Peyer's patch (tissue), 4 donors: ENCODE measurements at regions not wholly inside any gene's neighbourhood (a gene's known extent, or its start where the extent isn't known, plus 50 kb on each side); places are given as distances from the start of the nearest gene placed in this dataset.
"Not testable (repeated sequence)": the region's sequence is repeated elsewhere in the genome, so short reads cannot be mapped to it uniquely, and the experiment has no call there.

Source experiments
- DNase-seq, 3 donors: peaks; one replicate each; pipeline ENCODE4 v3.0.0-alpha.2; 2017 to 2019
- H3K27ac ChIP-seq, 4 donors: fragments of 200-600 bp; sonication (generic); one replicate each; pipeline ENCODE4 v1.5.1; 2016 to 2019
- H3K27me3 ChIP-seq, 2 donors: fragments of 200-600 bp; sonication (generic); one replicate each; pipeline ENCODE4 v1.5.1; 2019
- H3K36me3 ChIP-seq, 3 donors: fragments of 200-600 bp; sonication (generic); one replicate each; pipeline ENCODE4 v1.5.1; 2016 to 2019
- H3K4me1 ChIP-seq, 4 donors: fragments of 200-600 bp; sonication (generic); one replicate each; pipeline ENCODE4 v1.5.1; 2016 to 2019
- H3K4me3 ChIP-seq, 4 donors: fragments of 200-600 bp; sonication (generic); 1 replicate in 3 of 4; 2 replicates in 1 of 4; pipeline ENCODE4 v1.5.1; 2016 to 2019; ENCODE audit warnings: mild to moderate bottlenecking in 1 of 4
- H3K9me3 ChIP-seq, 4 donors: fragments of 200-600 bp; sonication (generic); one replicate each; pipeline ENCODE4 v1.5.1; 2016 to 2019; ENCODE audit warnings: mild to moderate bottlenecking in 1 of 4
- POLR2A ChIP-seq, 2 donors: fragments of 450-650 bp; IDR thresholded peaks; one replicate each; pipeline ENCODE4 v1.5.1; 2017; ENCODE audit warnings: antibody characterized with exemption in 2 of 2, mild to moderate bottlenecking in 2 of 2, moderate library complexity in 2 of 2
- TF ChIP-seq, protein P1 (sequence below), 6 experiments: fragments of 450-650 bp in 4 of 6; fragments of 200-600 bp in 2 of 6; sonication (generic) in 1 of 6; IDR thresholded peaks; one replicate each; pipeline ENCODE4 v1.5.1; 2017 to 2019; ENCODE audit warnings: antibody characterized with exemption in 6 of 6, mild to moderate bottlenecking in 3 of 6, moderate library complexity in 1 of 6

DNA sequence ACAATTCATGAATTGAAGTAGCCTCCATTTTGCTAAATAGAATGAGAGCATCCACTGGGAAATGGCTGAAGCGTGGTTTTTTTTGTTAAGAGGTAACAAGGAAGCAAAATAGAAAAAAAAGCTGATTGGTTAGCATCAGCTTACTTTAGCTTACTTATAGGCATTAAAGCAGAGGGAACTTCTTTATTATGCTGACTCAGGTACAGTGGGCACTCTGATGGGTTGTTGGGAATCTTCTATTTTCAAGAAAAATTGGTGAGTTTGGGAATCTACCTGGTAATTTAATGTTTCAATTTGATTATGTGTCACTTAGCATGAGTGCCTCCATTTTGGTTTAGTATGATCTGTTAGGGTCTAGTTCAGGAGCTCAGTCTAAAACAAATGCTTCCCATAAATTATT lies 289.6 kb downstream of the ANXA1 start:
- Histone ChIP-seq H3K36me3 (no peaks in the 10 kb centered on the region), H3K9me3 (no peaks in the 10 kb centered on the region), H3K4me1 (no peaks in the 10 kb centered on the region), H3K4me3 (no peak overlapping the region), H3K27me3 (no peaks in the 10 kb centered on the region), H3K27ac (no peak overlapping the region)
- no peak for TF ChIP-seq POLR2A (IDR thresholded peaks at IDR 0.05)
- no peak for DNase-seq

DNA sequence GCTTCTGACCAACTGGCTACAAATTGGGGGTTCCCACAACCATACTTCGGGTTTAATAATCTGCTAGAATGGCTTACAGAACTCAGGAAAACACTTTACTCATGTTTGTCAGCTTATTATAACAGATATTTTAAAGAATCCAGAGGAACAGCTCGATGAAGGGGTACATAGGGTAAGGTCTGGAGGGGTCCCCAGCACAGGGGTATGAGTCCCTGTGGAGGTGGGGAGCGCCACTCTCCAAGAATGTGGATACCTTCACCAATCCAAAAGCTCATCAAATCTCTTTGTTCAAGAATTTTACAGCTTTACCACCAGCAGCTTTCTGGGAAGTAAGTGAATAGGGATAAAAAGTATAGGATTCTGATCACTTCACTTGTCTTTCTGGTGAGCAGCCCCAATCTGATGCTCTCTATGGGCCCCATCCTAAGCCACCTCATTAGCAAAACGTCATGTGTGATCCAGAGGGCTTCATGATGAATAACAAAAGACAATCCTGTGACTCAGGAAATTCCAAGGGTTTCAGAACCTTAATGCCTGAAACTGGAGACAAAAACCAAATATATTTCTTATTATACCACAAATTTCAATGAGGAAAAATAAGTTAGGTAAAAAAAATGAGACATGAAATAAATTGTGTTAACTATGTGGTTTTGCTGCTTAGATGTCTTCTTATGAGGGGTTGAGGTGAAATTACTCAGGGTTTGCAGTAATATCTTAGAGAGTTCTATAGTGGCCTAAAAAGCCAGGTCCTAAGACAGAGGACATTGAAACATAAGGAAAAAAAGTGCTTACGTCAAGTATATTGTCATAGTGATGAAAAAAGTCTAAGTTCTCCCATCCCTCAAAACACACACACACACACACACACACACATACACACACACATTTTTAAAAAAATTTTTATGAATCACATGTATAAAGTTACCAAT lies 290.5 kb downstream of the ANXA1 start:
- no peaks in the 10 kb centered on the region for H3K27me3 ChIP-seq
- H3K4me1 ChIP-seq = no peaks in the 10 kb centered on the region
- no peak overlapping the region for H3K4me3 ChIP-seq
- H3K9me3 ChIP-seq = no peaks in the 10 kb centered on the region
- TF ChIP-seq, protein P1, sequence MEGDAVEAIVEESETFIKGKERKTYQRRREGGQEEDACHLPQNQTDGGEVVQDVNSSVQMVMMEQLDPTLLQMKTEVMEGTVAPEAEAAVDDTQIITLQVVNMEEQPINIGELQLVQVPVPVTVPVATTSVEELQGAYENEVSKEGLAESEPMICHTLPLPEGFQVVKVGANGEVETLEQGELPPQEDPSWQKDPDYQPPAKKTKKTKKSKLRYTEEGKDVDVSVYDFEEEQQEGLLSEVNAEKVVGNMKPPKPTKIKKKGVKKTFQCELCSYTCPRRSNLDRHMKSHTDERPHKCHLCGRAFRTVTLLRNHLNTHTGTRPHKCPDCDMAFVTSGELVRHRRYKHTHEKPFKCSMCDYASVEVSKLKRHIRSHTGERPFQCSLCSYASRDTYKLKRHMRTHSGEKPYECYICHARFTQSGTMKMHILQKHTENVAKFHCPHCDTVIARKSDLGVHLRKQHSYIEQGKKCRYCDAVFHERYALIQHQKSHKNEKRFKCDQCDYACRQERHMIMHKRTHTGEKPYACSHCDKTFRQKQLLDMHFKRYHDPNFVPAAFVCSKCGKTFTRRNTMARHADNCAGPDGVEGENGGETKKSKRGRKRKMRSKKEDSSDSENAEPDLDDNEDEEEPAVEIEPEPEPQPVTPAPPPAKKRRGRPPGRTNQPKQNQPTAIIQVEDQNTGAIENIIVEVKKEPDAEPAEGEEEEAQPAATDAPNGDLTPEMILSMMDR (IDR thresholded peaks at IDR 0.05) = no peak
- no peak for TF ChIP-seq POLR2A (IDR thresholded peaks at IDR 0.05)
- no peak overlapping the region for H3K27ac ChIP-seq
- no peak for DNase-seq
- no peaks in the 10 kb centered on the region for H3K36me3 ChIP-seq

DNA sequence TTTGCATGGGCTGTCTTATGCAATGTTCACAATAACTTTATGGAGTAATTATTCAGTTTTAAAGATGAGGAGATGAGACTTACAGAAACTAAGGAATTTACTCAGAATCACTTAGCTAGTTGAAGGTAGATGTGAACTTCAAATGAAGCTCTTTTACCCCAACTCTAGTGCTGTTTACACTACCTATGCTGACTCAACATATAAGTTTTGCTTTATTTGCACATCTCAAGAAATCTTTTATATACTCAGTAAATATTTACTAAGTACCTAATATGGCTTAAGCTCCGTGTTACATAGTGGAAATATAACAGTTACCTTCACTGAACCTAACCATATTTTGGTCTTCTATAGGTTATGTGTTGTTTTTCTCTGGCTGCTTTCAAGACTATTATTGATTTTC lies 293.2 kb downstream of the ANXA1 start:
- Histone ChIP-seq H3K36me3 (no peaks in the 10 kb centered on the region), H3K4me1 (no peaks in the 10 kb centered on the region), H3K4me3 (no peak overlapping the region), H3K27ac (no peak overlapping the region), H3K27me3 (no peaks in the 10 kb centered on the region), H3K9me3 (no peaks in the 10 kb centered on the region)
- TF ChIP-seq POLR2A (IDR thresholded peaks at IDR 0.05) = no peak
- TF ChIP-seq, protein P1 (IDR thresholded peaks at IDR 0.05) = no peak
- no peak for DNase-seq

DNA sequence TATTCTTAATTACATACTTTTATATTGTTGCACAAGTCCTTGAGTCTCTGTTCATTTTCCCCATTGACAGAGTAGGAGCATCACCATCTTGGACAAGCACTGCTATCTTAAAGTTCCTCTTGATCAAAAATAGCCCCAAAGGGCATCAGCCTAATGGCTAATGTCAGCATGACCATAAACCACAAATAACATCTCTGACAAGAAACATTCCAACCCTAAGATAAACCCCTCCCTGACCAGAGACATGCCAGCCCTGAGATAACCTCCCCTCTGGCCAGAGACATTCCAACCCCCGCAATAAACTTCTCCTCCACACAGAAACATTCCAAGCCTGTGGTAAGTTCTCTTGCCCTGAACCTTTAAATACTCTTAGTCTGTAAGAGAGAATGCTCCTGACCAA lies 293.7 kb downstream of the ANXA1 start:
- H3K27ac ChIP-seq, H3K9me3 ChIP-seq, H3K4me1 ChIP-seq, DNase-seq, H3K27me3 ChIP-seq, H3K36me3 ChIP-seq, H3K4me3 ChIP-seq: not testable (repeated sequence)

DNA sequence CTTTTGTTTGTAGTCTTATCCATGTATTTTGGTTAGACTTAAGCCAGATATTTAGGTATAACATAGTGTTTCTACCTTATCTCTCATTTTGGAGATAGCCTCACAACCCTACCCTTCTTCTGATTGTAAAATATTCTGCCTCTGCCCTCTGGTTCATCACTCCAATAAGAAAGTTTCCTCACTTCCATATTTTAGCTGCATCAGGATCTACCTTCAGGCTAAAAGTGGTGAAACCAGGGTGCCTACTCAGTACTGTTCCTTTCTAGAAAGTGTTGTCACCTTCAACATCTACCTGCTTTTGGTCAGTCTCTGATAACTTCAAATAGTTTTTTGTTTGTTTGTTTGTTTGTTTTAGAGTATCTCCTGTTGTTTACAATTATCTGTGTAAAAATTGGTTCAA lies 294.6 kb downstream of the ANXA1 start:
- DNase-seq = no peak
- Histone ChIP-seq H3K36me3 (no peaks in the 10 kb centered on the region), H3K27me3 (no peaks in the 10 kb centered on the region), H3K4me3 (no peak overlapping the region), H3K27ac (no peak overlapping the region), H3K4me1 (no peaks in the 10 kb centered on the region), H3K9me3 (no peaks in the 10 kb centered on the region)
- TF ChIP-seq, protein P1 (IDR thresholded peaks at IDR 0.05) = no peak
- no peak for TF ChIP-seq POLR2A (IDR thresholded peaks at IDR 0.05)

DNA sequence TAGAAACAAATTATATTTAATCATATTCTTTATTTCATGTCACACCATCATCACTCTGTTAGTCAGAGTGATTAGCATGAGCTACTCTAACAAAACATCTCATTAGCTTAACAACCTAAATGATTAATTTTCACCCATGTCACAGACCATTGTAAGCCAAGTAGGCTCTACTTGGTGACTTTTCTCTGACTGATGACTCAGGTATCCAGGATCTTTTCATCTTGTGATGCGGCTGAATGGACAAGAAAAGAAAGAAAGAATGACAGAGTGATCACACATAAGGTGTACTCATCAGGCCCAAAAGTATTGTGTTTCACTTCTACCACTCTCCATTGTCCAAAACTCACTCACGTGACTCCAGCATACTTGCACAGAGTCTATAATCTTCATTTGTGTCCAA lies 299.3 kb downstream of the ANXA1 start:
- no peaks in the 10 kb centered on the region for H3K4me1 ChIP-seq
- H3K9me3 ChIP-seq = no peaks in the 10 kb centered on the region
- H3K27ac ChIP-seq = no peak overlapping the region
- H3K27me3 ChIP-seq = no peaks in the 10 kb centered on the region
- no peak overlapping the region for H3K4me3 ChIP-seq
- TF ChIP-seq, protein P1 (IDR thresholded peaks at IDR 0.05) = no peak
- TF ChIP-seq POLR2A (IDR thresholded peaks at IDR 0.05) = no peak
- H3K36me3 ChIP-seq = no peaks in the 10 kb centered on the region
- no peak for DNase-seq
